NCI-H2171 treated with DMSO at 0.1 percent for 48 hours (cell line): ENCODE measurements at regions not wholly inside any gene's neighbourhood (a gene's known extent, or its start where the extent isn't known, plus 50 kb on each side); places are given as distances from the start of the nearest gene placed in this dataset.

Experiments
- DNase-seq: peaks from one replicate; lab custom pipeline; 2025; lab: John Stamatoyannopoulos, UW

DNA sequence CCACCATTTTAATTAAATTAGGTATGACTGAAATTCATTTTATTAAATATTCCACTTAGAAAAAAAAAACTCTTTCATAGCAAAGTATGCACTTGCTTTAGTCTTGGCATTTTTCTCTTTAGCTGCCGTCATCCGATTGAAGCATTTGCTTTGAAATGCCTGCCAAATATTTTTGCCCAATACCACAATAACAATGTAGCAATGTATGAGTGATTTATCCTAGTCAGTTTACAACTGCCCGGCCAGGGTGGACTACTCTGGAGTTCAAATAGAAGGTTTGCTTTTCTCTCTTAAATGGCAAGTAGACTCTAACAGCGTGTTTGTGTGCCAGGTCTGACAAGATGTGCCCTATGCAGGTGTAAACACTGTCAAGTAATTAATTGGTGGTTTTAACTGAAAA is 675.3 kb upstream of the SGCG start:
- no peak for DNase-seq

DNA sequence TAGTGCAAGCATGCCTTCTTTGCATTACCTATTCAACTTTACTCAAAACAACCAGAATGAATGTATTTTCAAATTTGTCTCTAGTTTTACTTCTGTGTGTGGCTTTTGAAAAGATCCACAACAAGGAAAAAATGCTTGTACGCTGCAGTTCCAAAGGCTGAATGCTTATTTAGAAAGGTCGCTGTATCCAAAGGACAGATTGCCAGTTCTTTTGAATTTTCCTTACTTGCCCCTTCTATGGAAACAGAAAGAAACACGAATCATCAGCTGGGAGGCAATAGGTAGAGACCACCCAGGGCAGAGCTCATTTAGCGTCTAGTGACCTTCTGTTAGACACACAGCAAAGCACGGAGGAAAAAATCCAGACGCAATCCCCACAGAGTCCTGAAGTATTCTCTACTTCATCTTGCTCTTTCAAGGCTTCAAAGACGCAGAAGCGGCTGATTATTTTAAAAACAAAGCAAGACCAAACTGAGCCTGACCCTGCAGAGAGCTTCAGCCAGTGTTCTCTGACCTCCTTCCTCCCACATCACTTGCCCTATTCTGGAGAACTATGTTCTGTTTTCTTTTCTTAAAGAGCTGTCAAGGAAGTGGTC is 674.6 kb upstream of the SGCG start:
- no peak for DNase-seq

DNA sequence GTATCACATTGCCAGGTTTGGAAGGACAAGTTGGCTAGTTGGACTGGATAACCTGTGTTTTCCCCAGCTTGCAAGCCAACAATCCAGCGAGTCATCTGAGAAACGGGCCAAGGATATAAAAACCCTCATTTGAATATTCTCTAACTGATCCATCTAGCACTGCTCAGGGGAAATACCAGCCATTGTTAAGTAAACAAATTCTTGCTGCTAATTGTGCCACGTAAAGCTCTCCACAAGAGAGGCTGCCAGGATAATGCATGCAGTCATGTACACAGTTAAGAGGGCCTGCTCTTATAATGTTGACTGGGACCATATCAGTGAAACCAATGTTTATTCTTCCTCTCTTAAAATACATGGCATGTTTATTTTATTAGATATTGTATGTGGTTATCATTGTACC is 663.2 kb upstream of the SGCG start:
- DNase-seq, result no peak

DNA sequence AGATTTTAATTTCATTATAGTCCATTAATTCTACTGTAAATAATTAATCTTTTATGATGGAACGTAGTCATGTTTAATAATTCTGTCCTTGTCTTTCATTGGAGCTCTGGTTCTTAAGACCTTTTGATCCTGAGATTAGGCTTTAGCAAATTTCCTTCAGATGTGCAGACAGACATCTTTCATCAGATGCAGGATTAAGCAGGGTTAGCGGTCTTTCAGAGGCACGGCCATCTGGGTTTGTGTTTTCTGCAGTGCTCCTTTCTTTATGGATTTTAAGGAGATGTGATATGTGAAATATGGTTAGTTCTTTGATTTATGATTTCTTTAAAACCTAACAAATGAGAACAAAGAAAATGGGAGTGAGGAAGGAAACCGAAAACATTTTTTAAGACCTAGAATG is 643.9 kb upstream of the SGCG start:
- DNase-seq, result no peak

DNA sequence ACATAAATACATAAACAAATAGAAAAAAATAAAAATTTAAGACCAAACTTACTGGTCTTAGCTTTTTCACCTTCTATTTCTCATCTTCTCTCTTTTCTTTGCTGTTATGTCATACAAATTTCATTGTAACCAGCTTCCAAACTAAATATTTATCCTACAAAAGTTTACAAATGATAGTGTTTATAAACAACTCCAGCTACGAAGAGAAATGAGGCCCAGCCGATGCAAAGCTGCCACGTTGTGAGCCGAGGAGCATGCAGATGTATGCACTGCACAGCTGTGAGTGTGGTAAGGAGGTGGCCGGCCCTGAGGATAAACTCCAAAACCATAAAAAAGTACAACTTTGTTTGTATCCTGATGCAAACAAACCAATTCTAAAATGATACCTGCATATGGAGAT is 642.4 kb upstream of the SGCG start:
- DNase-seq, result no peak

DNA sequence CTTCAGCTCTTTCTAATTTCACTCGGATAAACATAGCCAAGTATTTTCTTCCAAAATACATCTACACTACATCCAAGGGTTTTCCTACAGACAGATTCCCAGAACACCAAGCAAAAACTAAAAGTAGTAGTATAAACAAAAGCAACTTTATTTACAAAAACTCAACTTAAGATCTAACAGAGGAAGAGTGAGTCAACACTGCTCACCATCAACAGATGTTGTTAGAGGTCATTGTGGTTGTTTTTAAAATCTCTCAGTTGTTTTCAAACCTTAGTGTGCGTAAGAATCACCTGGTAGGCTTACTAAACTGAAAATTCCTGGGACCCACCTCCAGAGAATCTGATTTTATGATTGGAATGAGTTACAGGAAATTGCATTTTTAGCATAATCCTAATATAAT is 631.7 kb upstream of the SGCG start:
- no peak for DNase-seq

DNA sequence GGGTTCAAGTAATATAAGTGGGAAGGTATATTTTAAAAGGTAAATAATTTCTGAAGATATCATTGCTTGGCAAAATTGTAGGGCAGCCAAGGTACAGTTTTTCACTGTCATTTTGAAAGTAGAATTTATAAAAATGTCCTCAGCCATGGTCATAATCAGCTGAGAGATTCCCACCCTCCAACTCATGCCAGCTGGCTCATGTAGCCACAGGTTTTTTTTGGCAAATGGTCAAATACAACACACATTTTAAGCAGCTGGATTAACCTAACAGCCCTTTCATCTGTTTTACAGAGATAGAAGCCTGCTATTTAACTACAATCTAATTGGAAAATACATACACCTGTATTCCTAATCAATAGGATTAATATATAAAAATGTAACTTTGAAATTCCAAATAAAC is 619.2 kb upstream of the SGCG start:
- DNase-seq, result no peak

DNA sequence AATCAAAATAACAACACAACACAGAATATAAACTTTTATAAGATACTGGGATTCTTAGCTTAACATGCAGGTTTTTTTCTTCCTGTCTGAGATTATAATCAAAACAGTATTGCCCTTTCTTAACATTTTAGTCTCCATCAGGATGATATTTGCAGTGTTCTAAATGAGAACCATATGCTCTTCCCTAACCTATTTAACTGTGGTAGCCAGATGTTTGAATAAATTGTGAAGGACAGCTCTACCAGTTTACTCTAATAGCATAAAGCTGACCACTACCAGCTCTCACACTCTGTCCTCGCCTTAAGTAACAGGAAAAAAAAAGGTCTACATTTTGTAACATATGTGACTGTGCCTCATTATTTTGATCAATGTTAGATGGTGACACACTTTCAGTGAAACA is 618.7 kb upstream of the SGCG start:
- DNase-seq, result no peak

DNA sequence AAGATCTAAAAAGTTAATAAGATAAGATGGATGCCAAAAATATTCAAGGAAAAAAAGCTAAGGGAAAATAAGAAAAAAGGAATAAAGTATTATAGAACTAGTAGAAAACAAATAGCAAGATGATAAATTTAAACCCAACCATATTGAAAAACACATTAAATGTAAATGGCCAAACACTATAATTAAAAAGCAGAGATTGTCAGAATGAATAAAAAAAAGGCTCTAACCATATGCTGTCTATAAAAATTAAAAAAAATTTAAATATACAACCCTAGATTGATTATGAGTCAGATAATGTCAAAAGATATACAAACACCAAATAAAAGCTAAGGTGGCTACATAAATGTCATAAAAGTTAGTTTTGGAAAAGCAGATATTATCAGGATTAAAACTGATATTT is 617.5 kb upstream of the SGCG start:
- no peak for DNase-seq

DNA sequence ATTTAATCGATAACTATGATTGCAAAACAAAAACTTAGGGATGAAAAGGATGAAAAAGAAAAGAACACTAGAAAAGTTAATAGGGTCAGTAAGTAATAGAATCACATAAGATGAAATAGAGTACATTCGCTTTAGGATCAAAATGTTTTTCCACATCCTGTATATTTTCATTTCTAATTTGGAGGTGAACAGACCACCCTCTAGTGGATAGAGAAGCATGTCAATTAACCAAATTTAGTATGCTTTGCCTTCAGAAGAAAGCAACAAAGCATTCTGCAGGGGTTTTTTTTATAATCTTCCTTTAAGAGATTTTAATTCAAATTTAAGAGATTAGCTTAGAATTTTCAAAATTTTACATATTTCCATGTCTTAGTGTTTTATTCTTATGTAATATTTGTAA is 611.0 kb upstream of the SGCG start:
- DNase-seq, result no peak

DNA sequence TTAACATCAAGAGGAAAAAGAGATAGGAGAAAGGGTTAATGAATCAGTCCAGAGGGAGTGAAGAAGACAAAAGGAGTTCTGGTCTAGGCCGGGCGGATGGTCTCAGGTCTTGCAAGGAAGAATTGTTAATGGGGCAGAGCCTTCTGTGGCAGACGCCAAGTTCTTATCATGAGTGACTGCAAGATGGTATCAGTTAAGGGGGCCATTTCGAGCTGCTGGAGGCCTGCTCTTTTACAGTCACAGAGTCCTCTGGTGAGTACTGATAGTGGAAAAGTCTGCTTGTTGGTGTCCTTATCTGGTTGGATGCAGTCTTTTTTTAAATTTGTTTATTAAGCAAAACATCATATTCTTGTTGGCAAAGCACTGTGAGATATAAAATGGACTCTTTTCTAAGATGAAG is 590.9 kb upstream of the SGCG start:
- no peak for DNase-seq

DNA sequence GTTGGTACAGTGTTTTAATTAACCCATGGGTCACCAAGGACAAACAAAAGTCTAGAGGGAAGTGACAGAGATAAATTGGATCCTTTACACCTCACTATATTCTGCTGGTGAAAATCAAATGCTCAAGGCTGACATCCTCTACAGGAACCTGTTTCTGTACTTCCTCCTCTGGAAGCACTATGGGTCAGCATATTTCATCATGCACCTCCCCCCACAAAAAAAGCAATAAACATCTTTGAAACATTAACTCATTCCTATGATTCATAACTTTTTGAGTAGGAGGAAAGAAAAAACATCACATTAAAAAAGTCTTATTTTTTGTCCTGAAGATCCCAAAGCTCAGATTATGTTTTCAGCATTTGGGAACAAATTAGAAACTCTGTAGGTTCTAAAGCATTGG is 588.3 kb upstream of the SGCG start:
- no peak for DNase-seq

DNA sequence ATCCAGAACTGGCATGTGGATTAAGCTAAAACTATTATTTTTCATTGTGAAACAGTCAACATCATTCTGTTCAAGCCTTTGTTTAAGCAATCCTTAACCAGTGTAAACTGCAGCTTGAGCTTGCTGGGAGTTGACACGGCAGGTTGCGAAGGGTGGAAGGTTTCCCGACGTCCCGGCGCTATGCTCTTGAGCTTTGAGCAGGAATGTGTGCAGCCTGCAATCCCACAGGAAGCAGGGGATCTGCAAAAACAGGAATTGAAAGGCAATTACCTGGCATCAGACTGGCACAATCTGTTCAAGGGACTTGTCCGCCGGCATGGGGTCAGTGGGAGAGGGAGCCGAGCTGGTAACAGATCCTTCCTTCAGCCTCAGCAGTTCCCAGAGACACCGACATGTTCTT is 586.7 kb upstream of the SGCG start:
- no peak for DNase-seq

DNA sequence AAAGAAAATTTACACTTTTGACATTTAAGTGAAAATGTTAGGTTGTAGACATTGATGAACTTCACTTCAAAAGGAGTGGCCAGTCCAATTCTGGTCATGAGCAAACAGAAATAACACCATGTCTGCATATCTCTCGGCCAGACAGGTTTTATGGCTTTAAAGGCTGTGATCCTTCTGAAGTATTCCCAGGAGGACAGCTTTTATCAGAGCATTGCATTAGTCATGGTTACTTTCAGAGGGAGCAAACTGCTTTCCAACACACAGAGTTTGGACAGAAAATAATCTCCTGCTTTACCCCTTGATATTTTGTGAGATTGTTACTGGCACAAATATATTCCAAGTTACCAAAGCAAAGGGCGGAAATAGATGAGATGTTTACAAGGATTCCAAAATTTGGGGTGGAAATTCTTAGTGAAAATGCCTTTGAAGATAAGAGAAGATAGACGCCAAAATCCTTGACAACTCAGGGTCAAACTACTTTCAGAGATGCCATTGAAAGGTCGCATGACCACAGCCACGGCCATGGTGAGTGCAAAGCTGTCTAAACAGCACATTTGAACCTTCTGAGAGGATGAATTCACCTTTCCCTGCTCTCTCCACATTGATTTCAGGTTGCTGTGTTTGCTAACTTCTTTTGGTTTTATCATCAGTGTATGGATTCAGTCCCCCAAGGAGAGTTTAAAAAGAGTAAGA is 584.5 kb upstream of the SGCG start:
- DNase-seq, result no peak

DNA sequence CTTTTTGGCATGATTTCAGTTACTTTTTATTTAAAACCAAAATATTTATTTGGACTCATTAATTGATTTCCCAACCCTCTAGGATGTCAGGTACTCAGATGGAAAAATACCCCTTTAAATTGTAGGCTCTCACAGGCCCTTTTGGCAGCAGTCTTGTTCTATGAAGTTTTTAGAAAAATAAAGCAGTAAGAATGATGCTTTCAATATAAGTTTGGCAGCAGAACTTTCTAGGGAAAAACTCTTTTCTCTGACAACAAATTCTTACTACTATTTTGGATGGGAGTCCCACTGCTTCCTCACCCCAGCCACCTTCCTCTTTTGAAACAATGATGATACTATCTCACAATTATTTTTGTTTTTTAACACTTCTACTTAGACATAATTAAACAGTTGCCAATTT is 581.6 kb upstream of the SGCG start:
- no peak for DNase-seq

DNA sequence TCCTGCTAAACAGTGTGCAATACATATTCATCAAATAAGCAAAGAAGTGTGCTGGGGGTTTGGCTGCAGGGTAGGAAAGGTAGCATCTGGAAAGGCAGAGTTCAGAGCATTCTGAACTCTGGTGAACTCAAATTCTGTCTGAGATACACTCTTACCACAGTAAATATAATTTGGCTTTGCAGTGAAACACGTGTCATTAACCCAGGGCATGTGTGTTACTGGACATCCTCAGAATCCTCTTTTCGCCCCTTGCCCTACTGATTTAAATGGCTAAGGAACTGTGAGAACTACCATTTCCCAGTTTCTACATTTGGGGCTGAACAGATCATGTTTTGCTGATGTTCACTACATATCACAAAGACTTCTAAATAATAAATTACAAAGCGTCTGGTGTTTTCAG is 562.8 kb upstream of the SGCG start:
- no peak for DNase-seq

DNA sequence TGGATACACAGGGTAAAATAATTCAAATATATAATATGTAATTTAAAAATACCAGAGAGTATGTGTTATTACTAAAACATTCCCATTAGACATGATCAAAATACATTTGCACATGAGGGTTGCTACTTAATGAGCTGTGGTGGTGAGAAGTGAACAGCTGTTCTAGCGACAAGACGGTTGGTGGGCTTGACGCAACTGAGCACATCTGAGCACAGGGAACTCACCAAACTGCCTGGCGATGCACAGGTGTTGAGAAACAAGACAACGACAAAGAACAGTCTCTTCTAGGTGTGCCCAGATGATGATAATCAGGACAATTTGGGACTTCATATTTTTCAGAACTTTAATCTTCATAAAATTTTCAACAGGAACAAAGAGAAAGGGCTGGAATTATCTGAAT is 555.1 kb upstream of the SGCG start:
- no peak for DNase-seq

DNA sequence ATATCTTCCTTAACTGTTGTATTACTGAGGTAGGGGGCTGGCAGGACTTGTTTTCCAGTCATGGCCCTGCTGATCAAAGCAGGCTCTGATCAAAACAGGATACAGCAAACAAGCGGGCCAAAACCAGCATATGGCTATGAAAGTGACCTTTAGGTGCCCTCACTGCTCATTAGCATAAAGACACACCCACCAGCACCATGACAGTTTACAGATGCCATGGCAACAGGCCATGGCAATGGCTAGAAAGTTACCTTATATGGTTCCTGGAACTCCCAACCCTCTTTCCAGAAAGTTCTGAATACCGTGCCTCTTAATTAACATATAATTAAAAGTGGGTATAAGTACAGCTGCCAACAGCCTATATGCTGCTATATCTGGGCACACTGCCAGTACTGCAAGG is 551.4 kb upstream of the SGCG start:
- DNase-seq, result no peak

DNA sequence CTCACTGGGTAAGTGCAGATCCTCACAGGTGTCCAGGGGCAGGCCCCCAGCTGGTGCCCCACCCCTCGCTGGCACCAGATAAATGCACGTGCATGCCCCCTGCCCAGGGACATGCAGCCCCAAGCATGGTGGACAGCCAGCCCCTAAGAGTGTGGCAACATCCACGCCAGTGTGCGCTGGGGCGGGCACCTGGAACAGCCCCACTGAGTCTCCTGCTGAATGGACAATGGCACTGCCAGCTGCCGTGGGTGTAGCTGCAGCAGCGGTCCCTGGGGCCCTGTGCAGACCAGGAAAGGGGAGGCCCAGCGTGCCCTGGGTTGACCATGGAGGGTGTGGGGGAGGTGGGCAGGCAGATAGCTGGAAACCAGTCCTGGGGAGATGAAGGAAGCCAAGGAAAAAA is 538.7 kb upstream of the SGCG start:
- no peak for DNase-seq

DNA sequence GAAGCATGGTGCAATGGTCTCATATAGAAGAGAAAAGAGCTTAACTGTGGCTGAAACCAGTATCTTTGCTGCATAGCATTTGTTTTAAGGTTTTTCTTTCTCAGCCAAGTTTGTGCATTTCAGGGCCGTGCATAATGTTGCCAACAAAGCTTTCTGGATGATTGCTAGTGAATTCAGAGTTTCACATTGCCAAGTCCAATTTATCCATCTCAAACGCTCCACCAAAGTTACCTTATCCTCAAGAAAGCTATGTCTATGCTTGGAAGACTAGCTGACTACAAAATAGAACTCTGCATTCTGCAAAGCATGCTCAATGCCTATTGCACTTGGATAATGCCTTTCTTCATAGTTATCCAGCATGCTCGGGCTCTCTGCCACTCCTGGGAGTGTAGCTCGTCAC is 535.8 kb upstream of the SGCG start:
- DNase-seq, result no peak

DNA sequence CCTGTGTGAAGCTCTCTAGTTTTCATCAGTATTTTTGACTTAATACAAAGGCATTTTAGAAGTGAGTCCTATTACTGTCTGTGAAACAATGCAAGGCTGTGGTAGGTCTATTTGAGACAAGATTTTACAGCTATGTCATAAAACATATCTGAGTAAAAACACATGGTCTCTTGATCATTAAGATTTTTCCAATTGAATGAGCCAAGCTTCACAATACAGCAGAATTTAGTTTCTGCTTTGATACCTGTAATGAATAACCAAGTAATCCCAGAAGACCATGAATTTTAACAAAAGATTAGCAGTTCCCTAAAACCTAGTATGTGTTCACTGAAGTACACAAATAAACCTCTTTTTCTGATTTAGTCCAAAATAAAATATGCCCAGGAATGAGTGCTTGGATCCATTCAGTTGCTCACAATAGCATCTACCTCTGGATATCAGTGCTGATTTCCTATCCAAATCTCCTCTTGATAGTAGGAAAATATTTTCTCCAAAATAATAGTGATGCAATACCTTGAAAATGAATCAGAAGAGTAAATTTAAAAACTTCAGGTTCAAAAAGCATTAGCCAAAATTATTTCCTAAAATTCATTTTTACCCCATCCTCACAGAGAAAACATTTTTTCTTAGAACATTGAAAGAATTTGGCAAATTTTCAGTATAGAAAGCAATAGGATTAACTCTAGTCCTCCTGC is 533.5 kb upstream of the SGCG start:
- no peak for DNase-seq

DNA sequence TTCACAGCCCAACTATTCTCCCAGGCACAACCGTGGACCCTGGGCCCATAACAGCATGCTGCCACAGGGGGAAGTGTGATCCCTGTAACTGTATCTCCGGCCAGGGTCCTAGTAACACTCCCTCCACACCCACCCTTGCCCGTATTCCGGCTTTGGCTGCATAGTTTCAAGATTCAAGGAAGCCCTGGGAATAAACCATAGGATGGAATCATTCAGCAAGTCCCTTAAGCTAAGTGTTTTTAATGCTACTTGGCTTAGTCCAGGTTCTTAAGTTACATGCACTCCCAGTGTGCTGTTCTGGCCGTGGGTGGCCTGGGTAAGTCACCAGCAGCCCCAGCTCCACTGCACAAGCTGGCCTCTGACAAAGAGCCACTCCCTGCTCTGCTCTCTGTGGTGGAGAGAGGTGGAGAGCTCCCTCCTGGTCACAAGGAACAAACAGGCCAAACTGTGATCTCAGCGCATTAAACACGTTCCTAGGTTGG is 532.4 kb upstream of the SGCG start:
- no peak for DNase-seq

DNA sequence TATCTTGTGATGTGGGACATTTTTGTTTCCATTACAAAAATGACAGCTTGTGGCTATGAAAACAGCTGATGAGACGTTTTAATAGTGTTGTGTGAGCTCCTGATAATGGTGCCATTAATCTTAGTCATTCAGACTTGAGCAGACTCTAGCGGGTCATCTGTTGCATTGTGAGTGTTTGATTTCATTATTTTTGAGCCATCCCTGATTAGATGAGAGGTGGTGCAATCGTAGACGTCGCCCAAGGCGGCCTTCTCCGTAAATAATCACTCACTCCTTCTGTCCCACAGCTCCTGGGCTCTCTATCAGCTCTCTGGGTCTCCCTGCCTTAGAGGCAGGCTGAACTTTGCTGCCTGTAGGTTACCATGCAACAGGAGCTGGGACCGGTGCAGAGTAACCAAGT is 528.0 kb upstream of the SGCG start:
- DNase-seq, result no peak

DNA sequence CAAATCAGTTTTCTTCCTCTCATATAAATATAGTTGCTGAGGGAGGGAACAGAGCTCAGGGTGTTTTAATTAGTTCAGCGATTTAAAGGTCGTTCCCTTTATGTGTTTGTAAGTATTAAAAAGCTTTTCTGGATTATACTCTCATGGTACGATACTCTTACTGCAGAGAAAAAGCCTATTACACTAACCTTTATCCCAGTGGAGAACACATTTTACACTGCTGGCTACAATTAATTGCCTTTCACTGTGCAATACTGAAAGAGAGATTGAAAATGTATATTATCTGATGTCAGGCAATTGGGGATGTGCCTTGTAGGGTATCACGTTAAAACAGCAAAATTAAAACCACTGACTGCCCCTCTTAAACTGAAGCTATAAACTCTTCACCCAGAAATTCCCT is 526.9 kb upstream of the SGCG start:
- no peak for DNase-seq
